H1 (cell line): ENCODE measurements at regions not wholly inside any gene's neighbourhood (a gene's known extent, or its start where the extent isn't known, plus 50 kb on each side); places are given as distances from the start of the nearest gene placed in this dataset.

Source experiments
- CTCF ChIA-PET: fragments of 300-600 bp; sonication (Branson Sonifier 250); formaldehyde crosslinking; loops from one replicate; lab custom pipeline; 2021; ENCODE audit not compliant: partially characterized antibody; lab: Charles Lee
- POLR2A ChIA-PET: fragments of 300-600 bp; sonication (Branson Sonifier 250); formaldehyde crosslinking; loops from one replicate; lab custom pipeline; 2021; ENCODE audit warnings: inconsistent platforms; ENCODE audit not compliant: partially characterized antibody; lab: Charles Lee
- DNase-seq, 2 experiments: peaks; one replicate each; pipeline versions ENCODE4 v3.0.0 to v3.0.0-alpha.2; 2010 to 2022; ENCODE audit warnings: low spot score in 2 of 2, low read depth in 1 of 2, mixed read lengths in 1 of 2
- FAIRE-seq: peaks from 2 replicates; lab custom pipeline; 2011; peaks lifted over from hg19 to GRCh38; lab: Jason Lieb, UNC
- H2AFZ ChIP-seq: 2 replicates; pipeline ENCODE4 v1.8.1; 2012; ENCODE audit warnings: low read length, inconsistent platforms
- H2AK5ac ChIP-seq: 2 replicates; pipeline ENCODE4 v1.6.1; 2013; ENCODE audit warnings: low read depth, low read length
- H2BK120ac ChIP-seq: replicated peaks from 2 replicates; pipeline ENCODE3; 2013; ENCODE audit warnings: low read depth, low read length, inconsistent platforms
- H2BK12ac ChIP-seq: 2 replicates; pipeline ENCODE4 v1.6.1; 2013; ENCODE audit warnings: low read depth, low read length
- H2BK15ac ChIP-seq: 2 replicates; pipeline ENCODE4 v1.6.1; 2013; ENCODE audit warnings: low read length
- H2BK20ac ChIP-seq: 2 replicates; pipeline ENCODE4 v1.6.1; 2013; ENCODE audit warnings: low read length
- H2BK5ac ChIP-seq: 2 replicates; pipeline ENCODE4 v1.6.1; 2013; ENCODE audit warnings: low read depth, low read length
- H3K14ac ChIP-seq: 2 replicates; pipeline ENCODE4 v1.6.1; 2013; ENCODE audit warnings: inconsistent platforms; ENCODE audit not compliant: insufficient read length
- H3K18ac ChIP-seq: 2 replicates; pipeline ENCODE4 v1.6.1; 2013; ENCODE audit warnings: low read length; ENCODE audit errors: extremely low read depth
- H3K23ac ChIP-seq: 2 replicates; pipeline ENCODE4 v1.6.1; 2013; ENCODE audit warnings: inconsistent platforms; ENCODE audit not compliant: insufficient read length
- H3K23me2 ChIP-seq: 2 replicates; pipeline ENCODE4 v1.6.1; 2013; ENCODE audit warnings: low read depth, low read length
- H3K27ac ChIP-seq: 2 replicates; pipeline ENCODE4 v1.6.1; 2011; ENCODE audit warnings: low read depth, low read length, inconsistent platforms
- H3K27me3 ChIP-seq, 4 experiments: replicated peaks in 1 of 4; 1 replicate in 1 of 4; 2 replicates in 3 of 4; pipeline versions ENCODE4 v1.6.1 to v1.8.1; 2011 to 2013; ENCODE audit warnings: low read length in 3 of 4, mild to moderate bottlenecking in 3 of 4, inconsistent platforms in 2 of 4, mixed read lengths in 2 of 4, moderate library complexity in 1 of 4; ENCODE audit not compliant: control insufficient read depth in 3 of 4, insufficient read depth in 3 of 4; ENCODE audit errors: extremely low read depth in 1 of 4
- H3K36me3 ChIP-seq, 4 experiments: 2 replicates each; pipeline versions ENCODE4 v1.6.1 to v1.8.1; 2011 to 2013; ENCODE audit warnings: mild to moderate bottlenecking in 4 of 4, low read length in 3 of 4, moderate library complexity in 2 of 4, control low read depth in 1 of 4, inconsistent platforms in 1 of 4; ENCODE audit not compliant: insufficient read depth in 4 of 4, control insufficient read depth in 2 of 4
- H3K4ac ChIP-seq: replicated peaks from 2 replicates; pipeline ENCODE3; 2013; ENCODE audit warnings: low read length, low read depth, mixed read lengths, inconsistent platforms; ENCODE audit not compliant: insufficient read length
- H3K4me1 ChIP-seq, 4 experiments: replicated peaks in 1 of 4; 1 replicate in 1 of 4; 2 replicates in 3 of 4; pipeline versions ENCODE4 v1.6.1 to v1.8.1; 2011 to 2013; ENCODE audit warnings: low read length in 3 of 4, inconsistent platforms in 2 of 4, mixed read lengths in 1 of 4; ENCODE audit not compliant: insufficient read depth in 4 of 4, control insufficient read depth in 3 of 4
- H3K4me2 ChIP-seq, 2 experiments: 2 replicates each; pipeline versions ENCODE4 v1.6.1 to v1.8.1; 2011 to 2013; ENCODE audit warnings: low read depth in 2 of 2, low read length in 2 of 2, control low read depth in 1 of 2, inconsistent platforms in 1 of 2, mild to moderate bottlenecking in 1 of 2; ENCODE audit not compliant: insufficient read depth in 1 of 2
- H3K4me3 ChIP-seq, 4 experiments: fragments of 200-600, 300-600 bp in 1 of 4; sonication (generic), shearing (Covaris generic), sonication (Bioruptor Twin) in 1 of 4; 2 replicates each; pipeline versions ENCODE4 v1.5.1 to v1.8.1; 2011 to 2016; ENCODE audit warnings: low read length in 4 of 4, low read depth in 3 of 4, control low read depth in 2 of 4, inconsistent platforms in 2 of 4, mild to moderate bottlenecking in 2 of 4, mixed read lengths in 1 of 4, moderate library complexity in 1 of 4; ENCODE audit not compliant: insufficient read depth in 2 of 4; ENCODE audit errors: extremely low read depth in 1 of 4
- H3K56ac ChIP-seq: replicated peaks from 2 replicates; pipeline ENCODE3; 2013; ENCODE audit warnings: low read depth, mild to moderate bottlenecking, mixed read lengths, low read length, inconsistent platforms; ENCODE audit not compliant: insufficient read length
- H3K79me1 ChIP-seq: 2 replicates; pipeline ENCODE4 v1.6.1; 2013; ENCODE audit warnings: low read depth, low read length, control low read depth
- H3K79me2 ChIP-seq, 2 experiments: 2 replicates each; pipeline versions ENCODE4 v1.6.1 to v1.8.1; 2012 to 2013; ENCODE audit warnings: low read length in 2 of 2, mild to moderate bottlenecking in 2 of 2, inconsistent platforms in 1 of 2; ENCODE audit not compliant: insufficient read depth in 2 of 2, control insufficient read depth in 1 of 2
- H3K9ac ChIP-seq, 4 experiments: replicated peaks in 1 of 4; 1 replicate in 1 of 4; 2 replicates in 3 of 4; pipeline versions ENCODE4 v1.6.1 to v1.8.1; 2011 to 2013; ENCODE audit warnings: low read depth in 3 of 4, low read length in 3 of 4, control low read depth in 2 of 4, mild to moderate bottlenecking in 2 of 4, moderate library complexity in 2 of 4, inconsistent platforms in 1 of 4; ENCODE audit errors: extremely low read depth in 1 of 4
- H3K9me3 ChIP-seq, 2 experiments: 2 replicates each; pipeline versions ENCODE4 v1.6.1 to v1.8.1; 2012 to 2013; ENCODE audit warnings: mild to moderate bottlenecking in 2 of 2, moderate library complexity in 2 of 2, control low read depth in 1 of 2, inconsistent platforms in 1 of 2, low read depth in 1 of 2, low read length in 1 of 2, mixed read lengths in 1 of 2; ENCODE audit not compliant: insufficient read depth in 2 of 2
- H4K20me1 ChIP-seq, 2 experiments: replicated peaks in 1 of 2; 2 replicates each; pipeline versions ENCODE3 to v1.8.1; 2011 to 2013; ENCODE audit warnings: inconsistent platforms in 2 of 2, low read length in 2 of 2, mild to moderate bottlenecking in 1 of 2; ENCODE audit not compliant: insufficient read depth in 2 of 2, control insufficient read depth in 1 of 2
- H4K5ac ChIP-seq: 2 replicates; pipeline ENCODE4 v1.6.1; 2013; ENCODE audit warnings: low read length, low read depth, mixed read lengths, inconsistent platforms; ENCODE audit not compliant: insufficient read length
- H4K8ac ChIP-seq: 2 replicates; pipeline ENCODE4 v1.8.0; 2013; ENCODE audit warnings: mild to moderate bottlenecking, moderate library complexity, low read length, inconsistent platforms; ENCODE audit not compliant: insufficient read depth; ENCODE audit errors: extremely low read depth
- H4K91ac ChIP-seq: replicated peaks from 2 replicates; pipeline ENCODE3; 2013; ENCODE audit warnings: low read length, mixed read lengths, inconsistent platforms; ENCODE audit not compliant: insufficient read length
- HDAC2 ChIP-seq, 2 experiments: fragments of 300-600 bp in 1 of 2; sonication (generic) in 1 of 2; IDR thresholded peaks; 2 replicates each; pipeline ENCODE4 v1.6.1; 2011 to 2012; ENCODE audit warnings: low read depth in 2 of 2, low read length in 2 of 2, mild to moderate bottlenecking in 2 of 2, moderate library complexity in 2 of 2, borderline replicate concordance in 1 of 2, inconsistent platforms in 1 of 2
- JUND ChIP-seq: IDR thresholded peaks from 2 replicates; pipeline ENCODE4 v1.6.1; 2011; ENCODE audit warnings: mild to moderate bottlenecking, improper control_type of control experiment, low read length
- PHF8 ChIP-seq: fragments of 200-600 bp; sonication (generic); conservative IDR thresholded peaks from 2 replicates; pipeline ENCODE4 v1.7.1; 2012; ENCODE audit warnings: low read depth, mild to moderate bottlenecking, inconsistent platforms, low read length, moderate library complexity
- SIN3A ChIP-seq, 2 experiments: IDR thresholded peaks in 1 of 2; conservative IDR thresholded peaks in 1 of 2; 2 replicates each; pipeline ENCODE4 v1.6.1; 2011 to 2012; ENCODE audit warnings: low read length in 2 of 2, improper control_type of control experiment in 1 of 2, low read depth in 1 of 2, mild to moderate bottlenecking in 1 of 2
- USF2 ChIP-seq: IDR thresholded peaks from 2 replicates; pipeline ENCODE4 v1.6.1; 2011; ENCODE audit warnings: low read length, improper control_type of control experiment
- WGBS, 2 experiments: shearing (Covaris generic) in 1 of 2; methylation state at CpG; one replicate each; pipeline versions ENCODE4 v1.1.6 to v1.1.7; 2013 to 2015; ENCODE audit warnings: low lambda C conversion rate in 2 of 2, mixed read lengths in 2 of 2, inconsistent platforms in 1 of 2, low coverage in 1 of 2, missing lambda C conversion rate in 1 of 2; ENCODE audit not compliant: insufficient replicate concordance in 2 of 2, insufficient coverage in 1 of 2, insufficient read length in 1 of 2; ENCODE audit errors: extremely low coverage in 1 of 2, missing lambda C conversion rate in 1 of 2; 5-methylcytosine and 5-hydroxymethylcytosine counted together

- ChIA-PET CTCF (interaction anchor here (0.5 to 0.8 kb wide), 2 partner anchors 9 to 22 kb away, joined by 3 read pairs; no protein-coding TSS in a partner anchor), POLR2A (no interaction called here)
- no peaks in the 10 kb centered on the region for H3K36me3 ChIP-seq
- H4K8ac ChIP-seq: no peak overlapping the region
- no peak overlapping the region for H3K14ac ChIP-seq
- H4K20me1 ChIP-seq: no peaks in the 10 kb centered on the region
- no peak overlapping the region for H3K4me3 ChIP-seq
- H3K56ac ChIP-seq: no peak overlapping the region
- 74% methylated on average over 5 of the region's 5 CpGs; no CpG with 5 or more reads in 1 of the 2 experiments for WGBS, 2 experiments
- H2BK15ac ChIP-seq: no peak overlapping the region
- no peak overlapping the region for H4K91ac ChIP-seq
- no peaks in the 10 kb centered on the region for H3K23me2 ChIP-seq
- H3K4me2 ChIP-seq: no peak overlapping the region
- no peak overlapping the region for H2AFZ ChIP-seq
- H2BK12ac ChIP-seq: no peak overlapping the region
- no peak overlapping the region for H4K5ac ChIP-seq
- H3K23ac ChIP-seq: no peak overlapping the region
- no peaks in the 10 kb centered on the region for H3K9me3 ChIP-seq
- no peaks in the 10 kb centered on the region for H3K4me1 ChIP-seq
- FAIRE-seq: no peak
- no peak overlapping the region for H2AK5ac ChIP-seq
- H3K9ac ChIP-seq: no peak overlapping the region
- H3K4ac ChIP-seq: no peak overlapping the region
- no peaks in the 10 kb centered on the region for H3K79me1 ChIP-seq
- H2BK20ac ChIP-seq: no peak overlapping the region
- H2BK5ac ChIP-seq: no peak overlapping the region
- H3K27ac ChIP-seq: no peak overlapping the region
- H3K18ac ChIP-seq: no peak overlapping the region
- no peak overlapping the region for H2BK120ac ChIP-seq
- H3K79me2 ChIP-seq: no peaks in the 10 kb centered on the region
- no peaks in the 10 kb centered on the region for H3K27me3 ChIP-seq
- DNase-seq: no peak
- TF ChIP-seq USF2 (no peak), JUND (no peak), HDAC2 (IDR thresholded peaks at IDR 0.05; ENCODE audit: borderline replicate concordance in 1 of 2, low read depth in 2 of 2, low read length in 2 of 2) (no peak), SIN3A (conservative IDR thresholded peaks at IDR 0.05 in 1 of 2, IDR thresholded peaks at IDR 0.05 in 1 of 2; ENCODE audit: low read depth in 1 of 2, low read length in 2 of 2) (no peak), PHF8 (no peak)
These were observed 272.7 kb upstream of the DCN start for GRCh38 chr12:91455321-91455720.
